NCI-H1694 (cell line): ENCODE measurements at regions not wholly inside any gene's neighbourhood (a gene's known extent, or its start where the extent isn't known, plus 50 kb on each side); places are given as distances from the start of the nearest gene placed in this dataset.
"Not testable (repeated sequence)": the region's sequence is repeated elsewhere in the genome, so short reads cannot be mapped to it uniquely, and the experiment has no call there.

Experiments used
- DNase-seq: peaks from one replicate; lab custom pipeline; 2025; lab: John Stamatoyannopoulos, UW

DNA sequence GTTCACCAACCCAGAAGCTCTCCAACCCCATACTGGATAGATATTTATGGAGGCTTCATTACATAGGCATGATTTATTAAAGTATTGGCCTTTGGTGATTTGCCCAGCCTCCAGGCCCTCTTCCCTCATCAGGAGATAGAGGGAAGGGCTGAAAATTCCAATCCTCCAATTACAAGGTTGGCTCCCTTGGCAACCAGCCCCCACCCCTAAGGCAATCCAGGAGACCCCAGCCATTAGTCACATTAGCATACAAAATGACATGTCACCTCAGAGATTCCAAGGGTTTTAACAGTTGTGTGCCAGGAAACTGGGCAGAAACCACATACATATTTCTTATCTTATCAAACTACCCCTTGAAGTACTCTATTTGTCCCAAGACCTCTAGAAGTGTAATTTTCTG lies 210.0 kb downstream of the HINT1 start:
- no peak for DNase-seq

- DNase-seq, result no peak
Measured at GRCh38 chr5:130954336-130954735, 210.7 kb downstream of the HINT1 start.

- no peak for DNase-seq
Measured at GRCh38 chr5:130939059-130939458, 226.0 kb downstream of the HINT1 start.

GRCh38 chr5:130937046-130937445 lies 228.0 kb downstream of the HINT1 start:
- no peak for DNase-seq

- DNase-seq, result no peak
Measured at GRCh38 chr5:130923543-130924124, 241.4 kb downstream of the HINT1 start.

DNA sequence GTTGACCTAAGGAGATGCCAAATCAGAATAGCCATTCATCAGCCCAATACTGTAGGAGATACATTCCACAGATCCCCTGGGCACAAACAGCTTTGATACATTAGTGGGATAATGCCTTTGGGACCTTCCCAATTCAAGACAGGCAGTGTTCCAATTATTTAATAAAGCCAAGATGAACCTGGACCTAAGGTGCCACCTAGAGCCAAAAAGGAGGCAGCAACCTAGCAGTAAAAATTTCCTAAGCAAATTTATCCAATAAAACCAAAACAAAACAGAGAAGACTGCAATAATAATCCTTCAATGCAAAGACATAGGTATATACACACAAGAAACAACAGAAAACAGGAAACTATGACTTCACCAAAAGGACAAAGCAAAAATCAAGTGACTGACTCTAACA lies 253.0 kb downstream of the HINT1 start:
- DNase-seq, result no peak

GRCh38 chr5:130908186-130908585 lies 256.9 kb downstream of the HINT1 start:
- DNase-seq, result no peak

DNA sequence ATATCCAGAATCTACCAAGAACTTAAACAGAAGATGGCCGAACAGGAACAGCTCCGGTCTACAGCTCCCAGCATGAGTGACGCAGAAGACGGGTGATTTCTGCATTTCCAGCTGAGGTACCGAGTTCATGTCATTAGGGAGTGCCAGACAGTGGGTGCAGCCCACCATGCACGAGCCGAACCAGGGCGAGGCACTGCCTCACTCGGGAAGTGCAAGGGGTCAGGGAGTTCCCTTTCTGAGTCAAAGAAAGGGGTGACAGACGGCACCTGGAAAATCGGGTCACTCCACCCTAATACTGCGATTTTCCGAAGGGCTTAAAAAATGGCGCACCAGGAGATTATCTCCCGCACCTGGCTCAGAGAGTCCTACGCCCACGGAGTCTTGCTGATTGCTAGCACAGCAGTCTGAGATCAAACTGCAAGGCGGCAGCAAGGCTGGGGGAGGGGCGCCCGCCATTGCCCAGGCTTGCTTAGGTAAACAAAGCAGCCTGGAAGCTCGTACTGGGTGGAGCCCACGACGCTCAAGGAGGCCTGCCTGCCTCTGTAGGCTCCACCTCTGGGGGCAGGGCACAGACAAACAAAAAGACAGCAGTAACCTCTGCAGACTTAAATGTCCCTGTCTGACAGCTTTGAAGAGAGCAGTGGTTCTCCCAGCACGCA lies 267.4 kb downstream of the HINT1 start:
- DNase-seq, result peak; percentile 0

- not testable (repeated sequence) for DNase-seq
Measured at GRCh38 chr5:130897181-130897536, 267.9 kb downstream of the HINT1 start.

- no peak for DNase-seq
Measured at GRCh38 chr5:130896636-130897035, 268.4 kb downstream of the HINT1 start.

- DNase-seq, result no peak
Measured at GRCh38 chr5:130893006-130893405, 272.1 kb downstream of the HINT1 start.

DNA sequence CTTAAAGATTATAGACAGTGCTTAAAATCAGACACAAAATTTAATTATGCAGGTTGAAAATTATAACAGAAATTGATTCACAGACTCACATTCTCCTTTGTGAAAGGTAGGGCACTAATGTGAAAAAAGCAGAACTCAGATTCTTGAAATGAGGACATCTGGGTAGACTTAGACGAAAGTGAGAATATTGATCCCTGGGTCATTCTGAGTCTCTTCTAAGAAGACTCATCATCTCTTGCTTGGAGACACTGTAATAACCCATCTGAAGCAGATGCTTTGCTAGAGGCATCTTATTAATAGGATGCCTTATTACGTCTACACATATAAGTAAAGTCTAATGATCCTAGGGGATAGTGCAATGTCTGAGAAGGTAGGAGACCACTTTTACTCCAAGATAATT lies 274.4 kb downstream of the HINT1 start:
- DNase-seq, result no peak

- DNase-seq, result no peak
Measured at GRCh38 chr5:130885691-130886090, 279.4 kb downstream of the HINT1 start.

GRCh38 chr5:130885027-130885426 lies 280.0 kb downstream of the HINT1 start:
- DNase-seq, result no peak

- DNase-seq, result no peak
Measured at GRCh38 chr5:130884023-130884422, 281.0 kb downstream of the HINT1 start.

- DNase-seq, result no peak
Measured at GRCh38 chr5:130875656-130876055, 289.4 kb downstream of the HINT1 start.

DNA sequence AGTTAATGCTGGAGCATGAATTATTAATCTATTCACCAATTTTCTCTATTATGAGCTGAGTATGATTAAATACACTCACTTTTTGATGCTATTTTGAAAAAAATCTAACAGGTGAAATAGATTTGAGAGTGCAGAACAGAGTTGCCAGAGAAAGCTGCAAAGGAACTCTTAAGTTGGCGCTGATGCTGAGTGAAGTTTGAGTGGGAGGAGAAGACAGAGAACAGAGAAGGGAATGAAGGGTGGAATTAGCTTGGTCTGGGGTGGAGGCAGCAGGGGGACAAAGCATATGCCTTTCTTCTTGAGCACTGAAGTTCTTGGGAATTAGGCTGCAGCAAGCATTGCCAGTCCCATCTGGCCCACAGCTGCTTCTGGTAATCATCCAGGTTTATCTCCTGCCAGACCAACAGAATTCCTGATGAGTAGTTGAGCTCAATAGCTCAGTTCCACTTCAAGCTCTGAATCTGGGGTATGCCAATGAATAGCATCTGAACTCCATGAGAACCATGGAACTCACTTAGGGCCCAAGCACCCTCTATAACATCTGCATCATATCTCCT lies 290.1 kb downstream of the HINT1 start:
- no peak for DNase-seq

- DNase-seq, result no peak
Measured at GRCh38 chr5:130871346-130872086, 293.5 kb downstream of the HINT1 start.

GRCh38 chr5:130870691-130871090 lies 294.4 kb downstream of the HINT1 start:
- DNase-seq, result no peak

DNA sequence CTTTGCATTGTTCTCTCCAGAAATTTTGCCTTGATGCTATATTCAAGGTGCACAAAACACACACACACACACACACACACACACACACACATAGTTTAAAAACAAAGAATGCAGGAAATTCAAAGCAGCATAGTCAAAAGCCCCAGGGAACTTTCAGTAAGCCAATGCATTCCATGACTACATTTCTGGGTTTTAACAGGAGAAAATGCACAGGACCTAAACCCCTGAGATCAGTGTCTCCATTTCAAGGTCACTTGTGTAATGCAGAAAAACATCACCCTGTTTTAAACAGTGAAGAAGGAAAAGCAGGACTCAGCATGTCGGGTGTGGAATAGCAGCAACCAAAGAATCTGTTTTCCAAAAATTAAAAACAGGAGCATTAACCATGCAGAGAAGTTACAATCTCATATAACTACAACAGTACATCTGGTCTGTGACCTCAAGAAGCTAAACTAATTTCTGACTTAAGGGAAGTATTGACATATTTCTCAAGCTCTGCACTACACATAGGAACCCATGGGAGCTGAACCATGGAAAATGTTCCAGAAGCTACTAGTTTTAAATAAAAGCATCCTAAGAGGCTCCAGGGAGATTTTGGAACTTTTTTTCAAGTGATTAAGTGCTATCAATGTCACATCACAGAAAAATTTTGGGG lies 296.7 kb downstream of the HINT1 start:
- no peak for DNase-seq

GRCh38 chr5:130845049-130845765 lies 319.8 kb downstream of the HINT1 start:
- DNase-seq, result no peak
